ENCODE measurements at regions not wholly inside any gene's neighbourhood (a gene's known extent, or its start where the extent isn't known, plus 50 kb on each side); places are given as distances from the start of the nearest gene placed in this dataset.

- DNase-seq (ENCODE audit: extremely low spot score), result no peak
- ChIA-PET POLR2A (no interaction called here), CTCF (no interaction called here)
- no peak for TF ChIP-seq SP1 (IDR thresholded peaks at IDR 0.05)
- no peak for TF ChIP-seq CTBP1 (IDR thresholded peaks at IDR 0.05; ENCODE audit: borderline replicate concordance)
- no peak for TF ChIP-seq TARDBP (IDR thresholded peaks at IDR 0.05)
- no peak for TF ChIP-seq FOXK2 (IDR thresholded peaks at IDR 0.05)
These were observed 199.8 kb downstream of the TMX1 start for GRCh38 chr14:51439896-51440295.

GRCh38 chr14:51441001-51441400, 201.0 kb downstream of the TMX1 start:
- ChIA-PET CTCF (no interaction called here), POLR2A (no interaction called here)
- DNase-seq (ENCODE audit: extremely low spot score), result no peak
- TF ChIP-seq NFRKB (IDR thresholded peaks at IDR 0.05) (no peak), PKNOX1 (IDR thresholded peaks at IDR 0.05) (no peak), LEF1 (IDR thresholded peaks at IDR 0.05; ENCODE audit: borderline replicate concordance) (no peak), ARNT (IDR thresholded peaks at IDR 0.05) (no peak), SUZ12 (IDR thresholded peaks at IDR 0.05) (no peak), L3MBTL2 (conservative IDR thresholded peaks at IDR 0.05) (no peak), TARDBP (IDR thresholded peaks at IDR 0.05) (no peak), ZNF384 (IDR thresholded peaks at IDR 0.05) (no peak), HDGF (IDR thresholded peaks at IDR 0.05; ENCODE audit: borderline replicate concordance) (no peak), ELF4 (IDR thresholded peaks at IDR 0.05) (no peak), SP1 (IDR thresholded peaks at IDR 0.05) (no peak), FOXA1 (IDR thresholded peaks at IDR 0.05) (no peak), FOXM1 (IDR thresholded peaks at IDR 0.05; ENCODE audit: borderline replicate concordance) (no peak), BHLHE40 (IDR thresholded peaks at IDR 0.05; ENCODE audit: borderline replicate concordance) (no peak), FOXK2 (IDR thresholded peaks at IDR 0.05) (no peak), CTBP1 (IDR thresholded peaks at IDR 0.05; ENCODE audit: borderline replicate concordance) (no peak)

GRCh38 chr14:51442513-51443175, 202.6 kb downstream of the TMX1 start:
- DNase-seq (ENCODE audit: extremely low spot score), result no peak
- CTCF ChIA-PET, result no interaction called here
- POLR2A ChIA-PET, result no interaction called here
- TF ChIP-seq BHLHE40 (IDR thresholded peaks at IDR 0.05; ENCODE audit: borderline replicate concordance) (no peak), FOXK2 (IDR thresholded peaks at IDR 0.05) (no peak), PKNOX1 (IDR thresholded peaks at IDR 0.05) (no peak), L3MBTL2 (conservative IDR thresholded peaks at IDR 0.05) (no peak), SP1 (IDR thresholded peaks at IDR 0.05) (no peak), FOXM1 (IDR thresholded peaks at IDR 0.05; ENCODE audit: borderline replicate concordance) (no peak), TARDBP (IDR thresholded peaks at IDR 0.05) (no peak)

GRCh38 chr14:51443195-51444018, 203.4 kb downstream of the TMX1 start:
- CTCF ChIA-PET, result interaction anchor here (0.6 kb wide), 1 partner anchor 112 kb away, joined by 3 read pairs; no protein-coding TSS in a partner anchor
- POLR2A ChIA-PET, result no interaction called here

GRCh38 chr14:51444353-51445000, 204.4 kb downstream of the TMX1 start:
- DNase-seq (ENCODE audit: extremely low spot score), result no peak

More at GRCh38 chr14:51443195-51444018, 203.4 kb downstream of the TMX1 start:
- TF ChIP-seq PKNOX1 (IDR thresholded peaks at IDR 0.05) (no peak), SUZ12 (IDR thresholded peaks at IDR 0.05) (no peak), LEF1 (IDR thresholded peaks at IDR 0.05; ENCODE audit: borderline replicate concordance) (no peak), CTBP1 (IDR thresholded peaks at IDR 0.05; ENCODE audit: borderline replicate concordance) (no peak), FOXM1 (IDR thresholded peaks at IDR 0.05; ENCODE audit: borderline replicate concordance) (no peak), HDGF (IDR thresholded peaks at IDR 0.05; ENCODE audit: borderline replicate concordance) (no peak), NFRKB (IDR thresholded peaks at IDR 0.05) (no peak), FOXK2 (IDR thresholded peaks at IDR 0.05) (no peak)
- no peak for DNase-seq (ENCODE audit: extremely low spot score)

More at GRCh38 chr14:51444353-51445000, 204.4 kb downstream of the TMX1 start:
- ChIA-PET POLR2A (no interaction called here), CTCF (interaction anchor here (0.6 kb wide), 1 partner anchor 113 kb away, joined by 3 read pairs; no protein-coding TSS in a partner anchor)
- no peak for TF ChIP-seq FOXA1 (IDR thresholded peaks at IDR 0.05)
- TF ChIP-seq ZNF384 (IDR thresholded peaks at IDR 0.05), result no peak
- TF ChIP-seq NFRKB (IDR thresholded peaks at IDR 0.05), result no peak
- no peak for TF ChIP-seq ARNT (IDR thresholded peaks at IDR 0.05)
- no peak for TF ChIP-seq L3MBTL2 (conservative IDR thresholded peaks at IDR 0.05)
- no peak for TF ChIP-seq HDGF (IDR thresholded peaks at IDR 0.05; ENCODE audit: borderline replicate concordance)
- no peak for TF ChIP-seq SP1 (IDR thresholded peaks at IDR 0.05)
- TF ChIP-seq LEF1 (IDR thresholded peaks at IDR 0.05; ENCODE audit: borderline replicate concordance), result no peak
- no peak for TF ChIP-seq BHLHE40 (IDR thresholded peaks at IDR 0.05; ENCODE audit: borderline replicate concordance)
- TF ChIP-seq FOXM1 (IDR thresholded peaks at IDR 0.05; ENCODE audit: borderline replicate concordance), result no peak
- no peak for TF ChIP-seq SUZ12 (IDR thresholded peaks at IDR 0.05)
- no peak for TF ChIP-seq TARDBP (IDR thresholded peaks at IDR 0.05)
- TF ChIP-seq CTBP1 (IDR thresholded peaks at IDR 0.05; ENCODE audit: borderline replicate concordance), result no peak
- no peak for TF ChIP-seq PKNOX1 (IDR thresholded peaks at IDR 0.05)

All from HEK293T (cell line).